Parathyroid adenoma (tissue), 2 donors: ENCODE measurements at regions not wholly inside any gene's neighbourhood (a gene's known extent, or its start where the extent isn't known, plus 50 kb on each side); places are given as distances from the start of the nearest gene placed in this dataset.

Experiments used
- H2AFZ ChIP-seq: fragments of 300-600 bp; sonication (generic); one replicate; pipeline ENCODE4 v1.7.0; 2017; ENCODE audit warnings: antibody characterized with exemption, mild to moderate bottlenecking
- H3K27ac ChIP-seq: fragments of 300-600 bp; sonication (generic); one replicate; pipeline ENCODE4 v1.7.0; 2017
- H3K27me3 ChIP-seq: fragments of 300-600 bp; sonication (generic); one replicate; pipeline ENCODE4 v1.7.0; 2017; ENCODE audit warnings: low read length; ENCODE audit not compliant: control insufficient read depth, insufficient read depth
- H3K36me3 ChIP-seq: fragments of 300-600 bp; sonication (generic); one replicate; pipeline ENCODE4 v1.7.0; 2017; ENCODE audit warnings: low read length; ENCODE audit not compliant: control insufficient read depth, insufficient read depth
- H3K4me1 ChIP-seq: fragments of 300-600 bp; sonication (generic); one replicate; pipeline ENCODE4 v1.7.0; 2017; ENCODE audit warnings: control low read depth
- H3K4me2 ChIP-seq: fragments of 300-600 bp; sonication (generic); one replicate; pipeline ENCODE4 v1.7.0; 2017; ENCODE audit warnings: low read length
- H3K4me3 ChIP-seq: fragments of 300-600 bp; sonication (generic); one replicate; pipeline ENCODE4 v1.7.0; 2017; ENCODE audit warnings: low read depth, low read length
- H3K79me2 ChIP-seq: fragments of 300-600 bp; sonication (generic); one replicate; pipeline ENCODE4 v1.7.0; 2017; ENCODE audit warnings: control low read depth
- H3K9ac ChIP-seq: fragments of 300-600 bp; sonication (generic); one replicate; pipeline ENCODE4 v1.7.0; 2017; ENCODE audit warnings: mild to moderate bottlenecking
- H3K9me3 ChIP-seq: fragments of 300-600 bp; sonication (generic); one replicate; pipeline ENCODE4 v1.7.0; 2017; ENCODE audit warnings: low read length; ENCODE audit not compliant: control insufficient read depth
- TF ChIP-seq, protein P1 (sequence below): fragments of 300-600 bp; sonication (generic); IDR thresholded peaks from one replicate; pipeline ENCODE4 v1.7.0; 2017; ENCODE audit warnings: antibody characterized with exemption, mild to moderate bottlenecking
- donor health status: primary hyperparathyroidism.

DNA sequence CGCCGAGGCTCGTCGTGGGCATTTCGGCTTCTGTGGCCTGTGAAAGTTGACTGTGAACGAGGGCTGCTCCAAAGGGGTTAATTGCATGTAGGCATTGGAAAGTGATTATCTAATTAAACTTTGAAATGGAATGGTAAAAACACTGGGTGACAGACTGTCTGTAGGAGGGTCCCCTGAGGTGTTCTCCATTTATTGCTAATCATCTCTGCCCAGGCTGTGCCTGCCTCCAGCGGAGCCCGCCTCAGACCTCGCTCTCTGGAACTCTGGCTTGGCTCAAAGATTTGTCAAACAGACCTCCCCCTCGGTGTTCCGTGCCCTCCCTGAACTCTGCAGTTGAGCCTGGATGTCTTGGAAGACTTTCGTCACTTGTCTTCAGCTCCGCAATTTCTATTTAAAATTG is 50.2 kb upstream of the VRK1 start:
- TF ChIP-seq, protein P1, sequence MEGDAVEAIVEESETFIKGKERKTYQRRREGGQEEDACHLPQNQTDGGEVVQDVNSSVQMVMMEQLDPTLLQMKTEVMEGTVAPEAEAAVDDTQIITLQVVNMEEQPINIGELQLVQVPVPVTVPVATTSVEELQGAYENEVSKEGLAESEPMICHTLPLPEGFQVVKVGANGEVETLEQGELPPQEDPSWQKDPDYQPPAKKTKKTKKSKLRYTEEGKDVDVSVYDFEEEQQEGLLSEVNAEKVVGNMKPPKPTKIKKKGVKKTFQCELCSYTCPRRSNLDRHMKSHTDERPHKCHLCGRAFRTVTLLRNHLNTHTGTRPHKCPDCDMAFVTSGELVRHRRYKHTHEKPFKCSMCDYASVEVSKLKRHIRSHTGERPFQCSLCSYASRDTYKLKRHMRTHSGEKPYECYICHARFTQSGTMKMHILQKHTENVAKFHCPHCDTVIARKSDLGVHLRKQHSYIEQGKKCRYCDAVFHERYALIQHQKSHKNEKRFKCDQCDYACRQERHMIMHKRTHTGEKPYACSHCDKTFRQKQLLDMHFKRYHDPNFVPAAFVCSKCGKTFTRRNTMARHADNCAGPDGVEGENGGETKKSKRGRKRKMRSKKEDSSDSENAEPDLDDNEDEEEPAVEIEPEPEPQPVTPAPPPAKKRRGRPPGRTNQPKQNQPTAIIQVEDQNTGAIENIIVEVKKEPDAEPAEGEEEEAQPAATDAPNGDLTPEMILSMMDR = no peak
- no peak overlapping the region for H3K9ac ChIP-seq
- no peak overlapping the region for H3K27ac ChIP-seq
- no peaks in the 10 kb centered on the region for H3K9me3 ChIP-seq
- no peaks in the 10 kb centered on the region for H3K36me3 ChIP-seq
- no peak overlapping the region for H2AFZ ChIP-seq
- no peak overlapping the region for H3K4me3 ChIP-seq
- no peaks in the 10 kb centered on the region for H3K4me1 ChIP-seq
- no peaks in the 10 kb centered on the region for H3K27me3 ChIP-seq
- H3K79me2 ChIP-seq = no peaks in the 10 kb centered on the region
- no peak overlapping the region for H3K4me2 ChIP-seq
